ENCODE measurements at regions not wholly inside any gene's neighbourhood (a gene's known extent, or its start where the extent isn't known, plus 50 kb on each side); places are given as distances from the start of the nearest gene placed in this dataset.

DNA sequence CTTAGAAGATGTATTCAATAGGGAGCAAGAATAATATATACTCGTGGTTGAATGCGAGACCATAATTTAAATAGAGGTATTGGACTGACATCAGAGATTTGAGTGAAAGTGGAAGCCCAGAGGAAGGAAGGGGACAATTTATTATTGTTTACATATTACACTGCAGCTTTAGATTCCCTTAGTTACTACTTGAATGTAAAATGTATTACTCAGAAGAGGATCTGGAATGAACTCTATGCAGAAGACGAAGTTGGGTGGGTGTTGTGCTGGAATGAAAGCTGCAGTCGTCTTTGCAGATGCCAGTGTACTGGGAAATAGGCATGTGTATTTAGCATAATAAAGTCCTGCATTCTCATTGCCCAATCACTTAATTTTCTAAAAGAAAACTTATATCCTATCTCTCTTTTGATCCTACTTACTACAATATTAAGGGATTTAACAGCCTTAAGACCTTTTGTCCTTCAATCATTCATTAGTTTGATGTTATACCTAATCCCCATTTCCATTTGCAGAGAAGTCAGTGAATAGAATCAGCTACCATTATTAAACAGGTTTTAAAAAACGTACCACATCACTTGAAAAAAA, 570.7 kb upstream of the WWC1 start:
- Histone ChIP-seq H3K9me3 (no peaks in the 10 kb centered on the region), H3K4me3 (no peak overlapping the region), H3K27me3 (no peaks in the 10 kb centered on the region), H3K4me1 (no peaks in the 10 kb centered on the region), H3K27ac (no peak overlapping the region), H3K36me3 (no peaks in the 10 kb centered on the region)
- TF ChIP-seq POLR2A (IDR thresholded peaks at IDR 0.05), result no peak
- ATAC-seq (no peak), DNase-seq (no peak)
- intact Hi-C loops (cut with DNase I; ENCODE audit: low total_unique reads), result loop anchor here (5.0 kb wide), 1 partner anchor 502 kb away; no protein-coding TSS in a partner anchor
- in situ Hi-C loops (cut with MboI; ENCODE audit: low sequenced_read_pairs in 4 of 4), result loop anchor here in 3 of 4 donors (10.0 to 25.0 kb wide), 2 partner anchors 492 to 494 kb away; no protein-coding TSS in a partner anchor

GRCh38 chr5:167721926-167722440, 569.5 kb upstream of the WWC1 start:
- Histone ChIP-seq H3K4me3 (no peak overlapping the region), H3K36me3 (no peaks in the 10 kb centered on the region), H3K9me3 (no peaks in the 10 kb centered on the region), H3K27ac (no peak overlapping the region), H3K27me3 (no peaks in the 10 kb centered on the region), H3K4me1 (no peaks in the 10 kb centered on the region)
- in situ Hi-C loops (cut with MboI; ENCODE audit: low sequenced_read_pairs in 4 of 4) (loop anchor here in 3 of 4 donors (10.0 to 25.0 kb wide), 2 partner anchors 490 to 493 kb away; no protein-coding TSS in a partner anchor), intact Hi-C loops (cut with DNase I; ENCODE audit: low total_unique reads) (loop anchor here (5.0 kb wide), 1 partner anchor 500 kb away; no protein-coding TSS in a partner anchor)
- TF ChIP-seq POLR2A (IDR thresholded peaks at IDR 0.05), result no peak
- TF ChIP-seq, protein P1, sequence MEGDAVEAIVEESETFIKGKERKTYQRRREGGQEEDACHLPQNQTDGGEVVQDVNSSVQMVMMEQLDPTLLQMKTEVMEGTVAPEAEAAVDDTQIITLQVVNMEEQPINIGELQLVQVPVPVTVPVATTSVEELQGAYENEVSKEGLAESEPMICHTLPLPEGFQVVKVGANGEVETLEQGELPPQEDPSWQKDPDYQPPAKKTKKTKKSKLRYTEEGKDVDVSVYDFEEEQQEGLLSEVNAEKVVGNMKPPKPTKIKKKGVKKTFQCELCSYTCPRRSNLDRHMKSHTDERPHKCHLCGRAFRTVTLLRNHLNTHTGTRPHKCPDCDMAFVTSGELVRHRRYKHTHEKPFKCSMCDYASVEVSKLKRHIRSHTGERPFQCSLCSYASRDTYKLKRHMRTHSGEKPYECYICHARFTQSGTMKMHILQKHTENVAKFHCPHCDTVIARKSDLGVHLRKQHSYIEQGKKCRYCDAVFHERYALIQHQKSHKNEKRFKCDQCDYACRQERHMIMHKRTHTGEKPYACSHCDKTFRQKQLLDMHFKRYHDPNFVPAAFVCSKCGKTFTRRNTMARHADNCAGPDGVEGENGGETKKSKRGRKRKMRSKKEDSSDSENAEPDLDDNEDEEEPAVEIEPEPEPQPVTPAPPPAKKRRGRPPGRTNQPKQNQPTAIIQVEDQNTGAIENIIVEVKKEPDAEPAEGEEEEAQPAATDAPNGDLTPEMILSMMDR (IDR thresholded peaks at IDR 0.05 in 4 of 5, conservative IDR thresholded peaks at IDR 0.05 in 1 of 5), result no peak
- no peak for ATAC-seq
- DNase-seq, result no peak

GRCh38 chr5:167723254-167723871, 568.1 kb upstream of the WWC1 start:
- DNase-seq, result peak in 1 of 2 donors; percentile 19
- Histone ChIP-seq H3K27me3 (no peaks in the 10 kb centered on the region), H3K4me3 (no peak overlapping the region), H3K4me1 (no peaks in the 10 kb centered on the region), H3K9me3 (no peaks in the 10 kb centered on the region), H3K27ac (no peak overlapping the region), H3K36me3 (no peaks in the 10 kb centered on the region)
- intact Hi-C loops (cut with DNase I; ENCODE audit: low total_unique reads) (loop anchor here (5.0 kb wide), 1 partner anchor 499 kb away; no protein-coding TSS in a partner anchor), in situ Hi-C loops (cut with MboI; ENCODE audit: low sequenced_read_pairs in 4 of 4) (loop anchor here in 3 of 4 donors (10.0 to 25.0 kb wide), 2 partner anchors 489 to 491 kb away; no protein-coding TSS in a partner anchor)
- peak; percentile 39 to 45 for ATAC-seq
- TF ChIP-seq POLR2A (IDR thresholded peaks at IDR 0.05), result no peak
- TF ChIP-seq, protein P1 (IDR thresholded peaks at IDR 0.05 in 4 of 5, conservative IDR thresholded peaks at IDR 0.05 in 1 of 5), result peak in 4 of 5 experiments; percentile 47 to 65 (median 58)

DNA sequence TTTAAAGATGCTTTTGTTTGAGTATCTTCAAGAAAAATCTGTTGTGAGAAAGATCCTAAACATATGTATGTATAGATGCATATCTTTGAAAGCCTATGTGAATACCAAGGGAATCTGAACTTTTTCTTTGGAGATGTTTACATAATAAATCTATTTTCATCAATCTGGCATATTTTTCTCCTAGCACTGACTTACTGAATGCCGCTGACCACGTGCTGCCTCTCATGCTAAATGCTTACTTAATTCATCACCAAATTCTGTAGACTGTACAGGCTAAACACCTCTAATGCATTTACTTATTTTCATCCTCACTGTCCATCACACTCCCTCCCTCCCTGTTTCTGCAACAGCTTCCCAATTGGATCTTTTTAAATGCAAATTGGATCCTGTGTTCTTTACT, 566.2 kb upstream of the WWC1 start:
- ATAC-seq (no peak), DNase-seq (no peak)
- no peaks in the 10 kb centered on the region for H3K36me3 ChIP-seq
- no peaks in the 10 kb centered on the region for H3K4me1 ChIP-seq
- no peak overlapping the region for H3K27ac ChIP-seq
- in situ Hi-C loops (cut with MboI; ENCODE audit: low sequenced_read_pairs in 4 of 4) (loop anchor here in 2 of 4 donors (5.0 to 10.0 kb wide), 2 partner anchors 490 to 497 kb away; no protein-coding TSS in a partner anchor), intact Hi-C loops (cut with DNase I; ENCODE audit: low total_unique reads) (no loop called here)
- no peak overlapping the region for H3K4me3 ChIP-seq
- TF ChIP-seq, protein P1 (IDR thresholded peaks at IDR 0.05 in 4 of 5, conservative IDR thresholded peaks at IDR 0.05 in 1 of 5), result no peak
- no peak for TF ChIP-seq POLR2A (IDR thresholded peaks at IDR 0.05)
- H3K9me3 ChIP-seq, result no peaks in the 10 kb centered on the region
- no peaks in the 10 kb centered on the region for H3K27me3 ChIP-seq

DNA sequence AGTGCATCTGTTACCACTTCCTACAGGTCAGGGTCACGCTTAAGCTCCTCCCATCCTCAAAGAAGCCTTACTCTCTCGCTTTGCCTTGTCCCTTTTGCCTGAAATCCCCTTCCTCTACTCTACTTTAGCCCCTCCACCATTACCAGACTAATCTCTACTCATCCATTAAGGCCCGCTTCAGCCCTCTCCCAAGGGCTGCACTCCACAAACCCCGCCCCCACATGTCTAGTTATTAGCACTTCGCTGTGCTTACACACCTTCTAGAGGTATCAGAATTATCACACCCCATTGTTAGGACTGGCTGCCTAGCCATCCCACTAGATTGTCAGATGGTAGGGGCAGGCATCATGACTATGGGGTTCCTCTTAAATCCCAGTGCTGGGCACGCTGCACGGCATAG, 565.7 kb upstream of the WWC1 start:
- H3K27ac ChIP-seq, result no peak overlapping the region
- no peak overlapping the region for H3K4me3 ChIP-seq
- H3K4me1 ChIP-seq, result no peaks in the 10 kb centered on the region
- H3K9me3 ChIP-seq, result no peaks in the 10 kb centered on the region
- intact Hi-C loops (cut with DNase I; ENCODE audit: low total_unique reads), result no loop called here
- H3K27me3 ChIP-seq, result no peaks in the 10 kb centered on the region
- DNase-seq (no peak), ATAC-seq (no peak)
- no peak for TF ChIP-seq POLR2A (IDR thresholded peaks at IDR 0.05)
- TF ChIP-seq, protein P1 (IDR thresholded peaks at IDR 0.05 in 4 of 5, conservative IDR thresholded peaks at IDR 0.05 in 1 of 5), result no peak
- in situ Hi-C loops (cut with MboI; ENCODE audit: low sequenced_read_pairs in 4 of 4), result loop anchor here in 2 of 4 donors (5.0 to 10.0 kb wide), 2 partner anchors 489 to 497 kb away; no protein-coding TSS in a partner anchor
- H3K36me3 ChIP-seq, result no peaks in the 10 kb centered on the region

All from gastrocnemius medialis (tissue), 4 donors.